GM15510 (cell line): ENCODE measurements at regions not wholly inside any gene's neighbourhood (a gene's known extent, or its start where the extent isn't known, plus 50 kb on each side); places are given as distances from the start of the nearest gene placed in this dataset.

ENCODE experiments used
- POLR2A ChIP-seq: IDR thresholded peaks from 3 replicates; pipeline ENCODE4 v1.6.1; 2011; ENCODE audit warnings: borderline replicate concordance; ENCODE audit not compliant: insufficient read length; ENCODE audit errors: extremely low read depth

DNA sequence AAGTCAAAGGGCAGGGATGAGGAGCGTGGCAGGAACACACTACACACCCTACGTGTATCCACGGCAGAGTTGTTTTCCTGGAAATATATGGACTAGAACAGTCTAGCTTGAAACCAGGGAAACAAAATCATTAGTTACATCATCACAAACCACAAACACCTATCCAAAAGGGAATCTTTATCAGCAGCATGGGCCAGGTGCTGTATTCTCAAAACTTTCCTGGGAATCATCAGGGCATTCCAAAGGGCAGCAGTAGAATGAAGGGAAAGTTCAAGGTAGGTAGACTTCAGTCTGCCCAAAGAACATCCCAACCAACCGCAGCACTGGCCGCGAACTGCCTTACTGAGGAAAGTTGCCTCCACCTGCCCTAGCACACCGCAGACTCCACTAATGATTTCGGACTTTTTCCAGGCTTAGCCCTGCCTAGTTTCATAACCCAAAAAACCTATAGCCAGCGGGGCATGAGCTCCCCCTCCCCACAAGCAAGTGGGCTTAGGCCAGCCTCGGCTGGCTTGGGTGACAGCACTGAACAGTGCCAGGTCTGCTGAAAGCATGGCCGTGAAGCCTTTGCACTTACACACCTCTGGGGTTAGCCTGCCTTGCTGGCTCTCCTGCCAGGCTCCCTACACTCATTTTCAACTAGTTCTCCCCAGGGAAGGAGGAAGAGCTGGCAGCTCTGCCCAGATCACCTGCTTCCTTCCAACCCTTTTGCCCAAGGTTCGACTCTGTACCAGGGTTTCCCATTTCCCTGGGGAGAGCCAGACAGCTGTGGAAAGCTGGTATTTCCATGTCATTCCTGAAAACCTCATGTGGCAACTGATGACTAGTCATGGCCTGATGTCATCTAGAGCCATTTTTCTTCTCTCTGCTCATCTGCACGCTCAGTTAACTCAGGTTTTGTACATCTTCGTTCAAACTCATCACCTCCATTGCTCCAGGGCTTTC lies 77.3 kb upstream of the UBAC2 start:
- no peak for TF ChIP-seq POLR2A

- TF ChIP-seq POLR2A: no peak
These were observed 76.6 kb upstream of the UBAC2 start for GRCh38 chr13:99124046-99124400.

GRCh38 chr13:99124794-99125316 lies 75.8 kb upstream of the UBAC2 start:
- no peak for TF ChIP-seq POLR2A

DNA sequence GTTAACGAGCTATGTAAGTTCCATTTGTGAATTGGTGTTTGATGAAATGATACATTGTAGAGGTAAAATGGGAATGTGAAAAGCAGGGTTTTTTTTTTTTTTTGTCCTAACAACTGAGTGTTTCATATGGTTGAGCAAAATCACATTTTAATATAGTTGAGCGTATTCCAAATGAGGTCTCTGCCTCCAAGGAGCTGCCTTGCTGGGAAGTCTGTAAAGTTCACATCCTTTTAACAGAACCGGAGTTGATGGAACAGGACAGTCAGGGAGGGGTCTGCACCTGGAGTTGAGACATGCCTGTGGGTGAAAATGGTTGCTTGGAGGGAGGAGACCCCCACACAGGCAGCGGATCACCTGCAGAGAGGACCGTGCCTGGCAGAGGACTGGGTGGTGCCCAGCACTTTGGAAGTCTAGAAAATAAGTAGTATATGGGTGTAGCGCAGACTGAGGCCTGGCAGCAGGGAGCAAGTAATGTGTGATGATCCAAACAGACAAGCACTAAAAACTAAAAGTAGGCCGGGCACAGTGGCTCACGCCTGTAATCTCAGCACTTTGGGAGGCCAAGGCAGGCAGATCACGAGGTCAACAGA lies 75.2 kb upstream of the UBAC2 start:
- TF ChIP-seq POLR2A: no peak

DNA sequence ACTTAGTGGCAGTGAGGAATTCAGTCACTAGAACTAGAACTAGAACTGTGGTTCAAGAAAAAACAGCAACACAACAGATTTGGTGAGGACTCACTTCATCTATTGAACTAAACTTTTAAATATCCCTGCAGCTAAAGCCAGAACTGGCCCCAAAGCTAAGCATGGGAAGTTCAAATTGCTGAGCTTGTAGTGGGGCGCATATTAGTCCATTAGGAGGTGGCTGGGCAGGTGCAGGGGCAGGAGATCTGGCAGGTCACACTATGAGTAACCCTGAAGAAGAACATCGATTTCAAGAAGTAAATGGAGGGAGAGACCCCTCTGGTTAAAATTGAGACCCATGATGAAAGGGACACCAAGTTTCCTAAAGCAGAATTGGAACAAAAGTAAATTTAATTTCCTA lies 73.8 kb upstream of the UBAC2 start:
- TF ChIP-seq POLR2A: no peak

GRCh38 chr13:99129050-99129449 lies 71.6 kb upstream of the UBAC2 start:
- no peak for TF ChIP-seq POLR2A

- TF ChIP-seq POLR2A: no peak
These were observed 70.7 kb upstream of the UBAC2 start for GRCh38 chr13:99129951-99130350.

DNA sequence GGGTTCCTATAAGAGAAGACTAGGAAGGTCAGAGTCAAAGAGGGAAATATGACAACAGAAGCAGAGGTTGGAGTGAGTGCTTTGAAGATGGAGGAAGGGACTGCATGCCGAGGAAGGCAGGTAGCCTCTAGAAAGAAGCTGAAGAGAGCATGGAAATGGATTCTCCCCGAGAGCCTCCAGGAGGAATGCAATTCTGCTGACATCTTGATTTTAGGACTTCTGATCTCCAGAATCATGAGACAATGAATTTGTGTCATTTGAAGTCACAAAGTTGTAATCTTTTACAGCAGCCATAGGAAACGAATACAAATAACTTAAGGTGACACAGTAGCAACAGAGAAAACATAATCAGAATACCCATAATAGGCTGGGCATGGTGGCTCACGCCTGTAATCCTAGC lies 69.2 kb upstream of the UBAC2 start:
- no peak for TF ChIP-seq POLR2A

- TF ChIP-seq POLR2A: no peak
These were observed 68.3 kb upstream of the UBAC2 start for GRCh38 chr13:99132295-99132835.

GRCh38 chr13:99133230-99133629 lies 67.4 kb upstream of the UBAC2 start:
- TF ChIP-seq POLR2A: no peak

GRCh38 chr13:99133848-99134247 lies 66.8 kb upstream of the UBAC2 start:
- TF ChIP-seq POLR2A: no peak

- TF ChIP-seq POLR2A: no peak
These were observed 65.1 kb upstream of the UBAC2 start for GRCh38 chr13:99135591-99135990.

GRCh38 chr13:99136427-99136954 lies 64.2 kb upstream of the UBAC2 start:
- TF ChIP-seq POLR2A: no peak

DNA sequence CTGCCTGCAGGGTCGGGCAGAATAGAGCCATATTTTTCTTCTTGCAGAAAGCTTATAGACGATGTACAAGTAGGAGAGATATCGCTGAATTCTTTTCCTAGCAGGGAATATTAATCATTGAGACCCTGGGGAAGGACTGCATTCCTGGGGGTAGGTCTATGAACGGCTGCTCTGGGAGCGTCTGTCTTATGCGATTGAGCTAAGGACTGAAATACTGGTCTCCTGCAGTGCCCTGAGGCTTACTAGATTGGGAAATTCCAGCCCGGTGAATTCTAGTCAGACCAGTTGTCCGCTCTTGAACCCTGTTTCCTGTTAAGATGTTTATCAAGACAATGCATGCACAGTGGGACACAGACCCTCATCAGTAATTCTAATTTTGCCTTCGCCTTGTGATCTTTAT lies 59.8 kb upstream of the UBAC2 start:
- TF ChIP-seq POLR2A: no peak

GRCh38 chr13:99143904-99144303 lies 56.8 kb upstream of the UBAC2 start:
- TF ChIP-seq POLR2A: no peak
